Stromal cell of bone marrow (primary cell): ENCODE measurements at regions not wholly inside any gene's neighbourhood (a gene's known extent, or its start where the extent isn't known, plus 50 kb on each side); places are given as distances from the start of the nearest gene placed in this dataset.
A peak's percentile ranks its signal among the peaks of the same experiment; 100 is the strongest.

ENCODE experiments used
- DNase-seq: peaks from one replicate; pipeline ENCODE4 v3.0.0-alpha.2; 2012; ENCODE audit warnings: low read depth

- DNase-seq, result no peak
Observed at GRCh38 chr9:2453106-2453505, 168.5 kb upstream of the VLDLR start.

DNA sequence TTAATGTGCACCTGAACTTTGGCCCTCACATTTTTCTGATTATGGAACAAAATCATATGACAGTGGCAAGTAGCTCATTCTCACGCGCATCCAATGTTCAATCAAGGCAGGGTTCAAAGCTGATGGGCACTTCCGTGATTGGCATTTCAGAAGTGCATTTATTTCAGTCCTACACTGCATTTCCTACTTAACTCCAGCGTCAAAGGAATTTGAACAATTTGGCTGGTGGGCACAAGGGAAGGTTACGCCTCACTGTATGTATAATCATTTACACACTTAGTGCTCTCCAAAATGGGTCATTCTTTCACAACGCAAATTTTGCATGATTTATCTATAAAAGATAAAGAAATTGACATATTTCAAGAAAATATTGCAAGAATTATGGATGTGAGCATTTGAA lies 167.9 kb upstream of the VLDLR start:
- no peak for DNase-seq

GRCh38 chr9:2459756-2460155 lies 161.8 kb upstream of the VLDLR start:
- no peak for DNase-seq

- DNase-seq, result no peak
Observed at GRCh38 chr9:2461892-2462291, 159.7 kb upstream of the VLDLR start.

DNA sequence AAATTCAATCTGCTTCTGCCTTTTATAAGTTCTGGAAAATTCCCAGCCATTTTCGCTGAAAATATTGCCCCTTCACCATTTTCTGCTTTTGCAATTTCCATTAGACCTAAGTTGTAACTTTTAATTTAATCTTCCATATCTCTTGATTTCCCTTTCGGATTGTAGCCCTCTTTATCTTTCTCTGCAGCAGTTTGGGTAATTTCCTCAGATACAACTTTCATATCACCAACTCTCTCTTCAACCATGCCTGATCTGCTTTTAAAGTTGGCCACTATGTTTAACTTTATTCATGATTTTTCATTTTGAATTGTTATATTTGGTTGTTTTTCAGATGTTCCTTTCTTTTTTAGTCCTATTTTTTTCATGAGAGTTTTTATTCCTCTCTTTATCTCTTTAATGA lies 157.0 kb upstream of the VLDLR start:
- no peak for DNase-seq

DNA sequence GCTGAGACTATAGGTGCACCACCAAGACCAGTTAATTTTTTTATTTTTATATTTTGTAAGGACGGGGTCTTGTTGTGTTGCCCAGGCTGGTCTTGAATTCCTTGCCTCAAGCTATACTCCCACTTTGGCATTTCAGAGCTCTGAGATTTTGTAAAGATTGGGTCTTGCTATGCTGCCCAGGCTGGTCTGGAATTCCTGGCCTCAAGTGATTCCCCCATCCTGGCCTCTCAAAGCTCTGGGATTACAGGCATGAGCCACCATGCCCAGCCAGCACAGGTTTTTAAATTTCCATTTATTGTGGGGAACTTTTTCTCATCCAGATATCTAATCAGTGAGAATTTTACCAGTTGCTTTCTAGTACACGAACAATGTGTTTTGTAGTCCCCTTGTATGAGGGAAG lies 156.1 kb upstream of the VLDLR start:
- no peak for DNase-seq

GRCh38 chr9:2465921-2466460 lies 155.6 kb upstream of the VLDLR start:
- no peak for DNase-seq

DNA sequence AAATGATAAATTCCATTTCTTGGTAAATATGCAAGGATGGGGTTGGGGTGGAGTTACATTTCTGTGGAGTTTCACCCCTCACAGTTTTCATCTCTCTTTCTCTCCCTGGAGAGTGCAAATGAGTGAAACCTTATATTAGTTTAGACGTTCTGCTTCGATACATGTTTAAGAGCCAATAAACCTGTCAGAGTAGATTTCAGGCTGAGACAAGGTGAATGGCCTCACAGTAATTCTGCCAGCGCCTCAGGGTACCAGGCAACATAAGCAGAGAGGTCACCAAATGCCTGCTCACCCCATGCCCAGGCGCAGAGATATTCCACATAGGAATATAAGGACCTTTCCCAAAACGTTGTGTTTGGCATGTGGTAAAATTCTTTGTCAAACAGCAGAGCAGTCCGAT lies 154.9 kb upstream of the VLDLR start:
- no peak for DNase-seq

- no peak for DNase-seq
Observed at GRCh38 chr9:2469681-2470221, 151.8 kb upstream of the VLDLR start.

DNA sequence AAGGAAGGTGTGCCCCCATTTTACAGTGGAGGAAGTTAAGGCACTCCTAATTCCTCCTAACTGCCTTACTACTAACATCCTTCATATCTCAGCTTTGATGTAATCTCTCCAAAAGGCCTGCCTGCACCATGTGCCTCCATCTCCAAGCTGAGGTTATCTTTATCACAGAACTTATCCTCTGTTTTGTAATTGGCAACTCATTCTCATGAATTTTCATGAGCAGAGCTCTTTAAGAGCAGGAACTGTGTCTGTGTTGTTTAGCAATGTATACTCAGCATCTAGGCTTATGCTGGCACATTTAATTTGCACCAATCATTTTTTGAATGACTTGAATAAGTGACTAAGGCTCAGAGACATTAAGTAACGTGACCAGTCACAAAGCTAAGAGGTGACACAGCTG lies 147.9 kb upstream of the VLDLR start:
- DNase-seq, result no peak

DNA sequence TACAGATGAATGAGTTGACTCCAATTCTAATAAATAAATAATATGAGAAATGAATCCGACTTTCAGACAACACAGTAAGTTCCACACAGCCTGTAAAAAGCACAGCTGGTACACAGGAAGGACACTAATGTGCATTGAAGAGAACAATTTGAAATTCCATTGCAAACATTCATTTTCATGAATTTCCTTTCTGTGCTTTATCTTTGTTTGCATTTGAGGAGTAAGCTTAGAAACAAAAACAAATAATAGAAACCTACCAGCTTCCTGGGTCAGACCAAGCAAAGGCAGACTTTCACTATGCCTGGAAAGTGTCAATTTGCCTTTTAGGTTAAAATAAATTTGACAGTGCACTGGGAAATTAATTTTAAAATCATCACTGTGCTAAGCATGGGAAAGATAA lies 143.8 kb upstream of the VLDLR start:
- DNase-seq, result no peak

GRCh38 chr9:2478421-2478820 lies 143.2 kb upstream of the VLDLR start:
- no peak for DNase-seq

GRCh38 chr9:2479056-2479565 lies 142.5 kb upstream of the VLDLR start:
- no peak for DNase-seq

- no peak for DNase-seq
Observed at GRCh38 chr9:2480255-2480837, 141.2 kb upstream of the VLDLR start.

GRCh38 chr9:2481216-2481615 lies 140.4 kb upstream of the VLDLR start:
- no peak for DNase-seq

GRCh38 chr9:2486988-2487387 lies 134.6 kb upstream of the VLDLR start:
- DNase-seq, result no peak

- peak; percentile 33 for DNase-seq
Observed at GRCh38 chr9:2489838-2490314, 131.7 kb upstream of the VLDLR start.

GRCh38 chr9:2492161-2492560 lies 129.4 kb upstream of the VLDLR start:
- DNase-seq, result no peak

- DNase-seq, result no peak
Observed at GRCh38 chr9:2493109-2493508, 128.5 kb upstream of the VLDLR start.

DNA sequence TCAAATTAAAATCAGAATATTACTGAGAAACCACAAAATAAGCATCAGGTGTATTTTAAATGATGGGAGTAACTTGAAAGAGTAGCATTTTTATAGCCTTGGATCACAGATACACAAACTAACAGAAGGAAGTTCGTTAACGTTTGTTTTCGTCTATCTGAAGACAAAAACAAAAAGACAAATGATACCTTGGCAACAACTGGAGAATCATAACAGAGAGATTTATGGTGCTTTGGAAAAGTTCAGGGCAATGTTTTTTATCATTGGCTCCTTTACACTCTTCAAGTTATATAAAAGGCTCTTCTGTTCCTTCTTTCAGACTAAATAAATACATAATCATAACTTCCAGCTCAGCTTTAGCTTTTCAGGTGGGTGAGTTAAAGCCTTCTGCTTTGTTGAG lies 128.1 kb upstream of the VLDLR start:
- DNase-seq, result no peak

- DNase-seq, result peak; percentile 16
Observed at GRCh38 chr9:2494562-2494961, 127.0 kb upstream of the VLDLR start.

DNA sequence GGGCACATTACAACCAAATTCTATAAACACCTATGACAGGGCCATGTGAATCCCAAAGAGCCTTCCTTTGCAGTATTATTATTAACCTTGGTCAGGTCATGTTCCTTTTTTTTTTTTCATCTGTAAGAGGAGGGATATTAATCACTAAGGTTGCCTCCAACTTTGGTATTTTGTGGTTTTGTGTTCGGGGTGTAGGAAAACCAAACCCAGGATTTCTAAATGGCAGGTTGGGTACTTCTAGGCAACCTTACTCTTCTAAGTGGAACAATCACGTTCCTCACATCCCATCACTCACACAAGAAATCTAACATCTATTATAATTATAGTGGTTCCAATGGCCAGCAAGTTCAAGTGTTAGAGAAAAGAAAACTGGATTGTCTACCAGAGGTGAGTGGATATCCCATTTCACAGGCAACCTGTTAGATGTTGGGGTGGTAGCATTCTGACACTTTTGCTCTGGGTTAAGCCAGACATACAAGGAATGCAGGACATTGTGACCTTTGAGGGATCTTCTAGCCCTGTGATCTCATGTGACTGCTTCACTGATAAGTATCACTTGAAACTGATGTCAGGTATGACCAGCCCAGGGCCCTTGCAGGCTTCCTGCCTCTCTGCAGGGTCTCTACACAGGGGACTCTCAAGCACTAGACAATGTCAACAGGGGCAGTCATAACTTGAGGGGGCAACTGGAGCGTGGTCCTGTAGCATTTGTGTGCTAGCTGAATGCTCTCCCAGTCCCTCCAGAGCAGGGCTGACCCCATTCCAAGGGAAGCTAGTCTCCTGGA lies 126.2 kb upstream of the VLDLR start:
- DNase-seq, result no peak

GRCh38 chr9:2496169-2496568 lies 125.4 kb upstream of the VLDLR start:
- no peak for DNase-seq
